ENCODE measurements at regions not wholly inside any gene's neighbourhood (a gene's known extent, or its start where the extent isn't known, plus 50 kb on each side); places are given as distances from the start of the nearest gene placed in this dataset.

GRCh38 chr3:190252080-190252479 is 70.2 kb downstream of the CLDN1 start:
- TF ChIP-seq, protein P1, sequence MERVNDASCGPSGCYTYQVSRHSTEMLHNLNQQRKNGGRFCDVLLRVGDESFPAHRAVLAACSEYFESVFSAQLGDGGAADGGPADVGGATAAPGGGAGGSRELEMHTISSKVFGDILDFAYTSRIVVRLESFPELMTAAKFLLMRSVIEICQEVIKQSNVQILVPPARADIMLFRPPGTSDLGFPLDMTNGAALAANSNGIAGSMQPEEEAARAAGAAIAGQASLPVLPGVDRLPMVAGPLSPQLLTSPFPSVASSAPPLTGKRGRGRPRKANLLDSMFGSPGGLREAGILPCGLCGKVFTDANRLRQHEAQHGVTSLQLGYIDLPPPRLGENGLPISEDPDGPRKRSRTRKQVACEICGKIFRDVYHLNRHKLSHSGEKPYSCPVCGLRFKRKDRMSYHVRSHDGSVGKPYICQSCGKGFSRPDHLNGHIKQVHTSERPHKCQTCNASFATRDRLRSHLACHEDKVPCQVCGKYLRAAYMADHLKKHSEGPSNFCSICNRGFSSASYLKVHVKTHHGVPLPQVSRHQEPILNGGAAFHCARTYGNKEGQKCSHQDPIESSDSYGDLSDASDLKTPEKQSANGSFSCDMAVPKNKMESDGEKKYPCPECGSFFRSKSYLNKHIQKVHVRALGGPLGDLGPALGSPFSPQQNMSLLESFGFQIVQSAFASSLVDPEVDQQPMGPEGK (CRISPR knock-in tag; IDR thresholded peaks at IDR 0.05; ENCODE audit: borderline replicate concordance), result no peak
- TF ChIP-seq ESRRG (CRISPR knock-in tag; IDR thresholded peaks at IDR 0.05), result no peak
- no peak for TF ChIP-seq ZFP30 (CRISPR knock-in tag; IDR thresholded peaks at IDR 0.05)
- no peak for TF ChIP-seq TSHZ2 (CRISPR knock-in tag; IDR thresholded peaks at IDR 0.05)
- no peak for TF ChIP-seq ZFP3 (CRISPR knock-in tag; IDR thresholded peaks at IDR 0.05)
- TF ChIP-seq OSR1 (CRISPR knock-in tag; IDR thresholded peaks at IDR 0.05), result no peak
- no peak for TF ChIP-seq RARB (CRISPR knock-in tag; IDR thresholded peaks at IDR 0.05)
- no peak for TF ChIP-seq TOX (CRISPR knock-in tag; IDR thresholded peaks at IDR 0.05; ENCODE audit: borderline replicate concordance)
- no peak for TF ChIP-seq ZNF565 (CRISPR knock-in tag; conservative IDR thresholded peaks at IDR 0.05; ENCODE audit: low read depth)

Data from SK-N-SH treated with all-trans-retinoic acid at 6 μM for 48 hours (cell line).